ENCODE measurements at regions not wholly inside any gene's neighbourhood (a gene's known extent, or its start where the extent isn't known, plus 50 kb on each side); places are given as distances from the start of the nearest gene placed in this dataset.

DNA sequence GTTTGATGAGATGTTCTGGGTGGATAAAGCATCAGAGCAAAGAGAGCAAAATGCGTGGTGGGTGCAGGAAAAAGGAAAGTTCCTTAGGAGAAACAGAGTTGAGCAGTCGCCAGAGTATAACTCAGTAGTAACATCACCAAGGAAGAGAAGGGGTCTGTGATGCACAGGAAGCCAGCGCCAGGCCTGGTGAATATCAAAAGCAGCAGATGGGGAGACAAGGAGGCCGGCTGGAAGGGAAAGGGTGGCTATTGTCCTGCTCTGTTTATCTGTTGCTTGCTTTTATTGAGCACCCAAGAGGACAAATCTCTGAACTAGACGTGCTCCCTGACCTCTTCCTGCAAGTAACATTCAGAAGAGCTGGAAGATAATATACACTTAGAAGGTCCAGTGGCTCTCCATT lies 52.7 kb upstream of the GRAMD1B start:
- TF ChIP-seq, protein P1, sequence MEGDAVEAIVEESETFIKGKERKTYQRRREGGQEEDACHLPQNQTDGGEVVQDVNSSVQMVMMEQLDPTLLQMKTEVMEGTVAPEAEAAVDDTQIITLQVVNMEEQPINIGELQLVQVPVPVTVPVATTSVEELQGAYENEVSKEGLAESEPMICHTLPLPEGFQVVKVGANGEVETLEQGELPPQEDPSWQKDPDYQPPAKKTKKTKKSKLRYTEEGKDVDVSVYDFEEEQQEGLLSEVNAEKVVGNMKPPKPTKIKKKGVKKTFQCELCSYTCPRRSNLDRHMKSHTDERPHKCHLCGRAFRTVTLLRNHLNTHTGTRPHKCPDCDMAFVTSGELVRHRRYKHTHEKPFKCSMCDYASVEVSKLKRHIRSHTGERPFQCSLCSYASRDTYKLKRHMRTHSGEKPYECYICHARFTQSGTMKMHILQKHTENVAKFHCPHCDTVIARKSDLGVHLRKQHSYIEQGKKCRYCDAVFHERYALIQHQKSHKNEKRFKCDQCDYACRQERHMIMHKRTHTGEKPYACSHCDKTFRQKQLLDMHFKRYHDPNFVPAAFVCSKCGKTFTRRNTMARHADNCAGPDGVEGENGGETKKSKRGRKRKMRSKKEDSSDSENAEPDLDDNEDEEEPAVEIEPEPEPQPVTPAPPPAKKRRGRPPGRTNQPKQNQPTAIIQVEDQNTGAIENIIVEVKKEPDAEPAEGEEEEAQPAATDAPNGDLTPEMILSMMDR (conservative IDR thresholded peaks at IDR 0.05; ENCODE audit: low read length): no peak
- TF ChIP-seq EZH2phosphoT487 (IDR thresholded peaks at IDR 0.05; ENCODE audit: borderline replicate concordance): no peak

Data from Loucy (cell line).